ENCODE measurements at regions not wholly inside any gene's neighbourhood (a gene's known extent, or its start where the extent isn't known, plus 50 kb on each side); places are given as distances from the start of the nearest gene placed in this dataset.
"Not testable (repeated sequence)": the region's sequence is repeated elsewhere in the genome, so short reads cannot be mapped to it uniquely, and the experiment has no call there.

GRCh38 chr1:55784941-55785450 is 569.8 kb upstream of the USP24 start:
- TF ChIP-seq CTCF (conservative IDR thresholded peaks at IDR 0.05; ENCODE audit: low read depth, low read length); EZH2phosphoT487 (IDR thresholded peaks at IDR 0.05; ENCODE audit: borderline replicate concordance, low read length); EZH2 (IDR thresholded peaks at IDR 0.05; ENCODE audit: low read length, unreplicated experiment): not testable (repeated sequence)
